Sigmoid colon (tissue), 6 donors: ENCODE measurements at regions not wholly inside any gene's neighbourhood (a gene's known extent, or its start where the extent isn't known, plus 50 kb on each side); places are given as distances from the start of the nearest gene placed in this dataset.

Experiments
- DNase-seq: peaks from one replicate; pipeline ENCODE4 v3.0.0-alpha.2; 2019
- H3K27ac ChIP-seq, 4 donors: fragments of 200-600 bp; sonication (generic); one replicate each; pipeline ENCODE4 v1.5.1; 2016 to 2019; ENCODE audit warnings: mild to moderate bottlenecking in 1 of 4
- H3K27me3 ChIP-seq, 3 donors: fragments of 200-600 bp; sonication (generic); one replicate each; pipeline ENCODE4 v1.5.1; 2019; ENCODE audit warnings: mild to moderate bottlenecking in 1 of 3
- H3K36me3 ChIP-seq, 4 donors: fragments of 200-600 bp; sonication (generic); one replicate each; pipeline ENCODE4 v1.5.1; 2016 to 2019
- H3K4me1 ChIP-seq, 4 donors: fragments of 200-600 bp; sonication (generic); one replicate each; pipeline ENCODE4 v1.5.1; 2017 to 2019
- H3K4me3 ChIP-seq, 4 donors: fragments of 200-600 bp; sonication (generic); one replicate each; pipeline ENCODE4 v1.5.1; 2017 to 2019; ENCODE audit warnings: mild to moderate bottlenecking in 2 of 4, moderate library complexity in 1 of 4
- H3K9me3 ChIP-seq, 4 donors: fragments of 200-600 bp in 3 of 4; sonication (generic) in 3 of 4; one replicate each; pipeline versions ENCODE4 v1.5.1 to v1.6.1; 2013 to 2019
- EP300 ChIP-seq, 4 donors: sonication (generic); formaldehyde crosslinking; IDR thresholded peaks; one replicate each; pipeline ENCODE4 v1.6.1; 2017; ENCODE audit warnings: antibody characterized with exemption in 4 of 4
- POLR2A ChIP-seq, 2 donors: fragments of 450-650 bp; IDR thresholded peaks; one replicate each; pipeline ENCODE4 v1.6.1; 2016; ENCODE audit warnings: antibody characterized with exemption in 2 of 2, mild to moderate bottlenecking in 2 of 2, moderate library complexity in 2 of 2
- POLR2AphosphoS5 ChIP-seq, 4 donors: sonication (generic); formaldehyde crosslinking; IDR thresholded peaks; one replicate each; pipeline ENCODE4 v1.6.1; 2017; ENCODE audit warnings: antibody characterized with exemption in 4 of 4
- WGBS, 2 donors: extraction: QIAGEN DNeasy Blood & Tissue Kit; methylation state at CpG; one replicate each; pipeline ENCODE4 v1.1.7; 2013; 5-methylcytosine and 5-hydroxymethylcytosine counted together
- intact Hi-C: fragments of 100-400 bp; cut with DNase I; formaldehyde crosslinking; loops from one replicate; pipeline ENCODE4 v1.15.1; 2023
- TF ChIP-seq, protein P1 (sequence below), 4 experiments: fragments of 450-650 bp in 3 of 4; fragments of 200-600 bp in 1 of 4; IDR thresholded peaks; one replicate each; pipeline ENCODE4 v1.5.1; 2016 to 2019; ENCODE audit warnings: antibody characterized with exemption in 4 of 4, mild to moderate bottlenecking in 3 of 4, moderate library complexity in 2 of 4
- donor health status: healthy with polysubstance abuse.
- donor health status: healthy.

DNA sequence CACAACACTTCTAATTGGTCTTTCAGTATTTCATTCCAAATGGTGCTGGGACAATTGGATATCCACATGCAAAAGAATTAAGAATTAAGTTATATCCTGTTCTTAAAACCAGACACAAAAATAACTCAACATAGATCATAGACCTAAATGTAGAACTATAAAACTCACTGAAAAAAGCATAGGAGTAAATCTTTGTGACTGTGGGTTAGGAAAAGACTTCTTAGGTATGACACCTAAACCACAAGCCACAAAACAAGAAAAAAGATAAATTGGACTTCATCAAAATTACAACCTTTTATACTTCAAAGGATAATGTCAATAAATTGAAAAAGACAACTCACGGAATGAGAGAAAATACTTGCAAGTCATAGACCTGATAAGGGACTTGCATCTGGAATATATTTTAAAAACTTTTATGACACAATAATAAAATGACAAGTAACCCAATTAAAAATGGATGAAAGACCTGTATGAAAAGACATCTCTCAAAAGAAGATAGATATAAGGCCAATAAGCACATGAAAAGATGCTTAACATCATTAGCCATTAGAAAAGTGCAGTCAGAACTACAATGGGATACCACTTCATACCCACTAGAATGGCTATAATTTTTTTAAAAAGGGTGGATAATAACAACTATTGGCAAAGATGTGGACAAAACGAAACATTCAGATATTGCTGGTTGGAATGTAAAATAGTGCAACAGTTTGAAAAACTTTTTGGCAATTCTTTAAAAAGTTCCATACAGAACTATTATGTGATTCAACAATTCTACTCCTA is 72.5 kb upstream of the SLC38A4 start:
- WGBS, 2 donors = 61 to 71% methylated on average over 2 of the region's 2 CpGs
- intact Hi-C loops = no loop called here

DNA sequence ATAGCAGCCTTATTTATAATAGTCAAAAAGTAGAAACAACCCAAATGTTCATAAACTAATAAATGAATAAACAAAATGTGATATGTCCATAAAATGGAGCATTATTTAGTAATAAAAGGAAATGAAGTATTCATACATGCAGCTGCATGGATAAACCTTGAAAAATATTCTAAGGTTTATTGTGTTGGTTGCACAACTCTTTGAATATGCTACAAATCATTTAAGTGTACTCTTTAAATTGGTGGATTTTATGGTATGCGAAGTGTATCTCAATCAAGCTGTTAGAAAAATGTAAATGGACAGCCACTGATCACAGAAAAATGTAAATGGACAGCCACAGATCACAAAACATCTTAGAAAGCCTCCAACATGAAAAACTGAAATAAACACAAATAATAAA is 73.2 kb upstream of the SLC38A4 start:
- Histone ChIP-seq H3K4me3 (no peak overlapping the region), H3K9me3 (no peaks in the 10 kb centered on the region), H3K27ac (no peak overlapping the region), H3K4me1 (no peaks in the 10 kb centered on the region), H3K27me3 (no peaks in the 10 kb centered on the region), H3K36me3 (no peaks in the 10 kb centered on the region)
- TF ChIP-seq, protein P1, sequence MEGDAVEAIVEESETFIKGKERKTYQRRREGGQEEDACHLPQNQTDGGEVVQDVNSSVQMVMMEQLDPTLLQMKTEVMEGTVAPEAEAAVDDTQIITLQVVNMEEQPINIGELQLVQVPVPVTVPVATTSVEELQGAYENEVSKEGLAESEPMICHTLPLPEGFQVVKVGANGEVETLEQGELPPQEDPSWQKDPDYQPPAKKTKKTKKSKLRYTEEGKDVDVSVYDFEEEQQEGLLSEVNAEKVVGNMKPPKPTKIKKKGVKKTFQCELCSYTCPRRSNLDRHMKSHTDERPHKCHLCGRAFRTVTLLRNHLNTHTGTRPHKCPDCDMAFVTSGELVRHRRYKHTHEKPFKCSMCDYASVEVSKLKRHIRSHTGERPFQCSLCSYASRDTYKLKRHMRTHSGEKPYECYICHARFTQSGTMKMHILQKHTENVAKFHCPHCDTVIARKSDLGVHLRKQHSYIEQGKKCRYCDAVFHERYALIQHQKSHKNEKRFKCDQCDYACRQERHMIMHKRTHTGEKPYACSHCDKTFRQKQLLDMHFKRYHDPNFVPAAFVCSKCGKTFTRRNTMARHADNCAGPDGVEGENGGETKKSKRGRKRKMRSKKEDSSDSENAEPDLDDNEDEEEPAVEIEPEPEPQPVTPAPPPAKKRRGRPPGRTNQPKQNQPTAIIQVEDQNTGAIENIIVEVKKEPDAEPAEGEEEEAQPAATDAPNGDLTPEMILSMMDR (IDR thresholded peaks at IDR 0.05) = no peak
- TF ChIP-seq EP300 (IDR thresholded peaks at IDR 0.05) (no peak), POLR2AphosphoS5 (IDR thresholded peaks at IDR 0.05) (no peak), POLR2A (IDR thresholded peaks at IDR 0.05) (no peak)
- intact Hi-C loops = no loop called here
- no peak for DNase-seq
- WGBS, 2 donors = 18 to 81% methylated on average over 1 of the region's 1 CpG

More for the DNA sequence above, 72.5 kb upstream of the SLC38A4 start:
- Histone ChIP-seq H3K9me3 (no peaks in the 10 kb centered on the region), H3K27ac (no peak overlapping the region), H3K36me3 (no peaks in the 10 kb centered on the region), H3K4me3 (no peak overlapping the region), H3K27me3 (no peaks in the 10 kb centered on the region), H3K4me1 (no peaks in the 10 kb centered on the region)
- TF ChIP-seq, protein P1 (IDR thresholded peaks at IDR 0.05) = no peak
- TF ChIP-seq POLR2A (IDR thresholded peaks at IDR 0.05) (no peak), POLR2AphosphoS5 (IDR thresholded peaks at IDR 0.05) (no peak), EP300 (IDR thresholded peaks at IDR 0.05) (no peak)
- DNase-seq = no peak

DNA sequence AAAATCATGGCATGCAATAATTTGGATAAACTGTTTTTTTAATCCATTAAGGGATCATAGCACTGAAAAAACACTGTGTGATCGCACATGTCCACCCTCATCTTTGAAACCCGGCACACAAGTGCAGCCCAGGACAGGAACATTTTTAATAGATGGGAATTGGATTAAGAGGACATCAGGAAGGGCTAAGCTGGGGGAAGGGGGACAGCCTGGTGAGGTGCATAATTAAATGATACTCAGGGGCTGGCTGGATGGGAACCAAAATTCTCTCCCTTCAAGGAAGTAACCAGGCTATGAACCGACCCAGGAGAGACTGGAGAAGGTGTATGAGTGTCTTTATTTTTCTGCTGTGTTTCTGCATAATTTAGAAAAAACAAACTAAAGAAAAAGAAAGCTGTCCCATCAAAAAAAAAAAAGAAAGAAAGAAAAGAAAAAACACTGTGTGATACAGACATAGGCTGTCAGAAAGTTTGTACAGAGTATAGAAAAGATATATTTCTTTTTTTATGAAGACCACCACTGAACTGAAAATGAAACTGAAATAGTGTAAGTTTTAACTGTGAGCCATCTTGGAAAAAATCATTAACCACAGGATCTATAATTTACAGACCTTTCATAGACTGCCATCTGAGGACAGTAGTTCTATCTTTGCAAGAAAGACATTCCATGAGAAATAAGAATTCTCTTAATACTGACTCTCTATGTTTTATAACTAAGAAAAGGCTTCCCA is 75.1 kb upstream of the SLC38A4 start:
- intact Hi-C loops = no loop called here
- WGBS, 2 donors = 76 to 78% methylated on average over 3 of the region's 3 CpGs
- DNase-seq = no peak
- no peak overlapping the region for H3K27ac ChIP-seq
- H3K4me1 ChIP-seq = no peaks in the 10 kb centered on the region
- H3K4me3 ChIP-seq = no peak overlapping the region
- TF ChIP-seq, protein P1 (IDR thresholded peaks at IDR 0.05) = no peak
- TF ChIP-seq POLR2AphosphoS5 (IDR thresholded peaks at IDR 0.05) (no peak), EP300 (IDR thresholded peaks at IDR 0.05) (no peak), POLR2A (IDR thresholded peaks at IDR 0.05) (no peak)
- H3K36me3 ChIP-seq = no peaks in the 10 kb centered on the region
- H3K9me3 ChIP-seq = no peaks in the 10 kb centered on the region
- H3K27me3 ChIP-seq = no peaks in the 10 kb centered on the region

DNA sequence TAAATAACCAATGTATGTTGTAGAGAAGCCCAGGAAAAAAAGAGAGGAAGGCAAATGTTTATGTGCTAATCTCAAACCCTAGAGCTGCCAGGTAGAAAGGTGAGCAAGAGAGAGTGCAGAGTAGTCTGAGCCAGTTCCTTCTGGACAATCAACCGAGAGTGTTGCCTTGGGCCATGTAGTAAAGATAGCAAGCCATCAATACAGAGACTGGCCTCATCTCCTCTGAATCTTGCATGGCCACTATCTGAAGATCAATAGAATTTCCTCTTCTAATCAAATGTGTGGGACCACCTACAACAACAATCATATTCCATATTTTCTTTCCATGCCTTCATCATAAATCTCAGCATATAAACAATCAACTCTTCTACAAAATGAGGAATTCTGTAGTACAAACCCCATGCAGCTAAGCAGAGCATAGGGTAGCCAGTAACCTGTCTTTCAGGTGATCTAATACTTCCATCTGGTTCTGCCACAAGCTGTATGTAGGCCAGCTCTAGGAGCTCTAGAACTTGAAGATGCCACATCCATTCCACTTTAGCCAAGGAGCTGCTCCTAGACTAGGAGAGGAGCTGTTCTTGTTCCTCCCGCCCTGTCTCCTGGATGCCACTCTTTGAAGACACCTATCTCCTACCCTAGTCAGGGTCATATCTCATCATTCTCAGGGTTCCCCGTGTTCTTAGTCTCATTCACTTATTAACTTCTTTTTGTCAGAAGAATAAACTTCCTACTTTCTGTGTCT is 75.8 kb upstream of the SLC38A4 start:
- Histone ChIP-seq H3K4me3 (no peak overlapping the region), H3K27ac (no peak overlapping the region), H3K4me1 (no peaks in the 10 kb centered on the region), H3K36me3 (no peaks in the 10 kb centered on the region), H3K9me3 (no peaks in the 10 kb centered on the region), H3K27me3 (no peaks in the 10 kb centered on the region)
- DNase-seq = no peak
- TF ChIP-seq, protein P1 (IDR thresholded peaks at IDR 0.05) = no peak
- no peak for TF ChIP-seq EP300 (IDR thresholded peaks at IDR 0.05)
- no peak for TF ChIP-seq POLR2A (IDR thresholded peaks at IDR 0.05)
- no peak for TF ChIP-seq POLR2AphosphoS5 (IDR thresholded peaks at IDR 0.05)
- intact Hi-C loops = no loop called here
- WGBS, 2 donors = 75 to 80% methylated on average over 3 of the region's 3 CpGs
